ENCODE measurements at regions not wholly inside any gene's neighbourhood (a gene's known extent, or its start where the extent isn't known, plus 50 kb on each side); places are given as distances from the start of the nearest gene placed in this dataset.

DNA sequence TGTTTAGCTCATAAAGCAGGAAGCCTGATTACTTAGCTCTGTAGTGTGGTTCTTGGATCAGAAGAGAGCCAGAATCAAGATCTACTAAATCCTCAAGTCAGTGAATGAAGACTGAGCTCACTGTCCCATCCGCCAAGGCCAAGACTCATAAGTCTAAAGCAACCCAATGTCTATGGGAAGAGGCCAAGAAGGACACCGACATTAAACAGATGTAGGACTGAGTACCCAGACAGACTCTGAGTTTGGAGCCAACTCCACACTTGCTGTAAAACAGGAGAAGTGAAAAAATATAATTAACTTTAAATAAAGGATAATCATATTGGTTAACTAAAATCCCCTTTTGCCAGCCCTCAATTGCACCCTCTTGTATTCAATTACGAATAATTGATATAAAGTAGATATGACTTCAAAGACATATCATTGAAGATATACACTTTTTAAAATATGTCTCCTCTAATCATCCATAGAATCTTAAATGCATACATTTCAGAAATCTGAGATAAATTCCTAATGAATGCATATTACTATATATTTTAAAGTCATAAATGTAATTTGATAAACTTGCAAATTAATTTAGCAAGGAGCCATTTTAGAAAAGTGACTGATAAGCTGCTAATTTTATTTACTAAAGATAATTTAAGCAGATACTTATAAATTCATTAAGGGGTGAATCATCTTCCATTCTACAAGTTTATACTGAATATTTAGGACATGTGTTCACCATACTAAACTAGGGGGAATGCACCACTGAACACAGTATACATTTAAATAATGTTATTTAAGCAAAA lies 617.0 kb upstream of the ARID1B start:
- H3K27me3 ChIP-seq (ENCODE audit: control insufficient read depth, insufficient read depth, low read length): no peaks in the 10 kb centered on the region
- H3K36me3 ChIP-seq (ENCODE audit: control insufficient read depth, insufficient read depth, low read length): no peaks in the 10 kb centered on the region
- no peak overlapping the region for H3K4me3 ChIP-seq (ENCODE audit: low read depth, low read length)
- TF ChIP-seq, protein P1, sequence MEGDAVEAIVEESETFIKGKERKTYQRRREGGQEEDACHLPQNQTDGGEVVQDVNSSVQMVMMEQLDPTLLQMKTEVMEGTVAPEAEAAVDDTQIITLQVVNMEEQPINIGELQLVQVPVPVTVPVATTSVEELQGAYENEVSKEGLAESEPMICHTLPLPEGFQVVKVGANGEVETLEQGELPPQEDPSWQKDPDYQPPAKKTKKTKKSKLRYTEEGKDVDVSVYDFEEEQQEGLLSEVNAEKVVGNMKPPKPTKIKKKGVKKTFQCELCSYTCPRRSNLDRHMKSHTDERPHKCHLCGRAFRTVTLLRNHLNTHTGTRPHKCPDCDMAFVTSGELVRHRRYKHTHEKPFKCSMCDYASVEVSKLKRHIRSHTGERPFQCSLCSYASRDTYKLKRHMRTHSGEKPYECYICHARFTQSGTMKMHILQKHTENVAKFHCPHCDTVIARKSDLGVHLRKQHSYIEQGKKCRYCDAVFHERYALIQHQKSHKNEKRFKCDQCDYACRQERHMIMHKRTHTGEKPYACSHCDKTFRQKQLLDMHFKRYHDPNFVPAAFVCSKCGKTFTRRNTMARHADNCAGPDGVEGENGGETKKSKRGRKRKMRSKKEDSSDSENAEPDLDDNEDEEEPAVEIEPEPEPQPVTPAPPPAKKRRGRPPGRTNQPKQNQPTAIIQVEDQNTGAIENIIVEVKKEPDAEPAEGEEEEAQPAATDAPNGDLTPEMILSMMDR (IDR thresholded peaks at IDR 0.05; ENCODE audit: insufficient read depth, low read length, poor library complexity, severe bottlenecking): no peak
- no peak for DNase-seq (ENCODE audit: low read depth)

DNA sequence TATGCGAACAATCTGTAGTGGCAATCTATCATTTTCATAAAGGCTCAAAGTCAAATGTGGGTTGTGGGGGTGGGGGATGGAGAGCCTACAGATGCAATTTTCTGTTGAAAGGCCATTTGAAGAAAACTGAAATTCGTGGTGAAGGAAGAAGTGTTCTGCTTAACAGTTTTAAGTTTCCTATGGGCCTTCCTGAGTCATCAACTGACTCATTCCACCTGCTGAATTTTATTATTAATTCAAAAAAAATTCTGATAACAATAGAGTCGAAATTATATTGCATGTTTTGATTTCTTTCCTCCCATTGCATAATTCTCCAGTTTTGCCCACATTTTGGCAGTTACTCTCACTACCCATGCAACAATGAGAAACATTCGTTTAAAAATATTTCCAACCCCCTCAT lies 622.3 kb upstream of the ARID1B start:
- TF ChIP-seq, protein P1 (IDR thresholded peaks at IDR 0.05; ENCODE audit: insufficient read depth, low read length, poor library complexity, severe bottlenecking): no peak
- Histone ChIP-seq H3K4me3 (ENCODE audit: low read depth, low read length) (no peak overlapping the region), H3K27me3 (ENCODE audit: control insufficient read depth, insufficient read depth, low read length) (no peaks in the 10 kb centered on the region), H3K36me3 (ENCODE audit: control insufficient read depth, insufficient read depth, low read length) (no peaks in the 10 kb centered on the region)
- no peak for DNase-seq (ENCODE audit: low read depth)

DNA sequence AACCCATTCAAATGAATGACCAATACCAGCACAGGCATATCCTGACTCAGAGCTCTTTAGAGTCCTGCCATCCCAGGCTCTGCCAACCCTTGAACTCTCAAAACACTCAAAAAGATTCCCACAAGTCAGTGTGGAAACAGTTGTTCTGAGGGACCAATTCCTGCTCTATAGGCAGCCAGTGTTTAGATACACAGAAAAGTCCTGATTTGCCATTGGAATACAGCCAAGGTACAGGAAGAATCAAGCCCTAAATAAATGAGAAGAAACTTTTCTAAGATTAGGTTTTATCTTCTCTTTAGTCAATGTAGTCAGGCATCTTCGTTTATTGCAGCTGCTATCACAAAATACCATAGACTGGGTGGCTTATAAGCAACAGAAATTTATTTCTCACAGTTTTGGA lies 626.8 kb upstream of the ARID1B start:
- DNase-seq (ENCODE audit: low read depth): no peak
- H3K36me3 ChIP-seq (ENCODE audit: control insufficient read depth, insufficient read depth, low read length): no peaks in the 10 kb centered on the region
- TF ChIP-seq, protein P1 (IDR thresholded peaks at IDR 0.05; ENCODE audit: insufficient read depth, low read length, poor library complexity, severe bottlenecking): no peak

DNA sequence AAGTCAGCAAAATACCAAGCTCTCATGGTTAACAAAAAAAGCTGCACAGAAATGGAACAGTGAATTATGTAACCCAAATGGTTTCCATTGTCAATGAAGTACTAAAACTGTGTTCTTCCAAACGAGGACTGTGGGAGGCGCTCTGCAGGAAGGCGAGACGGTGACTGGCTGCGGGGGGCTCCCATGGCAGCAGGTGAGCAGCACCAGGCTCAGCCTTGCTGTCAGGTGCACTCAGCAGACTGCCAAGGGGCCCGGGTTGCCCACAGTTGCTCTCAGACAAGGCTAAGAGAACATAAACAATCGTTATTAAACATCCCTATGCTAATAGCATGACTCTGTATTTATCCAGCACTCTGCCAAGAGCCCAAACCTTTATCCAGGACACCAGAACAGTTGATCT lies 630.3 kb upstream of the ARID1B start:
- no peaks in the 10 kb centered on the region for H3K36me3 ChIP-seq (ENCODE audit: control insufficient read depth, insufficient read depth, low read length)
- TF ChIP-seq, protein P1 (IDR thresholded peaks at IDR 0.05; ENCODE audit: insufficient read depth, low read length, poor library complexity, severe bottlenecking): no peak
- H3K27me3 ChIP-seq (ENCODE audit: control insufficient read depth, insufficient read depth, low read length): no peaks in the 10 kb centered on the region
- H3K4me3 ChIP-seq (ENCODE audit: low read depth, low read length): no peak overlapping the region
- DNase-seq (ENCODE audit: low read depth): no peak

More for the DNA sequence above, 626.8 kb upstream of the ARID1B start:
- Histone ChIP-seq H3K4me3 (ENCODE audit: low read depth, low read length) (no peak overlapping the region), H3K27me3 (ENCODE audit: control insufficient read depth, insufficient read depth, low read length) (no peaks in the 10 kb centered on the region)

DNA sequence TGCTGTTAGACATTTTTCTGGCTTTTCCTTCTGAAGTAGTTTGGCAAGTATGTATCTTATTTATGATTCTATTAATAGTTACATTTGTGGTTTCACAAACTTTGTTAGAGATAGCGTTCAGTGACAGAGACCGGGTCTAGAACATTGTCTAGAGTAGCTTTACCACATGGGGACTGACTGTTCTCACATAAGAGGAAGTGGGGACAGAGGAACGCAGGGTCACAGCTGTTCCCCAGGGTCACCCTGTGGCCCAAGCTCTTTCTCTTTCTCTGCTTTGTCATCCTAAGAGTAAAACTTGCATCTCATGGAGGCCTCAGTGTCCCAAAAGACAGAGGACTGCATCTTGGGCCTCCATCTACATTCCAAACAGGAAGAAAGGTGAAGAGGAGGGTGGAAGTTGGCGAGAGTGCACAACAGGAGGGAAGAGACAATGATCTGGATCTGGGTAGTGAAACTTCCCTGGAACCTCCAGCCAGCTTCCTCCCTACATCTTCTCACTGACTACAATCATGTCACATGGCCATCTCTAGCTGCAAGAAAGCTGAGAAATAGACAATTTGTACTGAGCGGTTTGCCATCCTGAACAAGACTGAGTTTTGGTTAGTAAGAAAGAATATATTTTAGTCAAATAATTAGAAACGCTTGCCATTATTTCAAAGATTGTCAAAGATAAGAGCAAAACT lies 645.8 kb upstream of the ARID1B start:
- no peaks in the 10 kb centered on the region for H3K27me3 ChIP-seq (ENCODE audit: control insufficient read depth, insufficient read depth, low read length)
- H3K36me3 ChIP-seq (ENCODE audit: control insufficient read depth, insufficient read depth, low read length): no peaks in the 10 kb centered on the region
- TF ChIP-seq, protein P1 (IDR thresholded peaks at IDR 0.05; ENCODE audit: insufficient read depth, low read length, poor library complexity, severe bottlenecking): no peak
- H3K4me3 ChIP-seq (ENCODE audit: low read depth, low read length): no peak overlapping the region
- no peak for DNase-seq (ENCODE audit: low read depth)
